OCI-LY7 (cell line): ENCODE measurements at regions not wholly inside any gene's neighbourhood (a gene's known extent, or its start where the extent isn't known, plus 50 kb on each side); places are given as distances from the start of the nearest gene placed in this dataset.
A peak's percentile ranks its signal among the peaks of the same experiment; 100 is the strongest.

Experiments used
- BruUV-seq: library from RNA; stranded (reverse); fragments of 400-500 nt; replicated peaks from 2 replicates; lab custom pipeline; 2021; lab: Mats Ljungman, UMichigan
- CTCF ChIA-PET: fragments of 300-600 bp; sonication (Branson Sonifier 250); formaldehyde crosslinking; loops from one replicate; lab custom pipeline; 2022; ENCODE audit warnings: antibody characterized with exemption; ENCODE audit not compliant: unreplicated experiment; lab: Charles Lee
- POLR2A ChIA-PET: fragments of 300-600 bp; sonication (Branson Sonifier 250); formaldehyde crosslinking; loops from one replicate; lab custom pipeline; 2022; ENCODE audit warnings: antibody characterized with exemption; lab: Charles Lee
- DNase-seq: peaks from one replicate; pipeline ENCODE4 v3.0.0-alpha.2; 2015; ENCODE audit warnings: low spot score
- H2AFZ ChIP-seq: fragments of 200-600 bp; sonication (generic), shearing (Covaris generic); 2 replicates; pipeline ENCODE4 v1.6.1; 2014; ENCODE audit warnings: mild to moderate bottlenecking, antibody characterized with exemption, low read length, moderate library complexity
- H3K27ac ChIP-seq: fragments of 200-600 bp; sonication (generic); 2 replicates; pipeline ENCODE4 v1.5.1; 2014; ENCODE audit warnings: mixed run types, low read depth, mild to moderate bottlenecking, moderate library complexity, low read length, inconsistent platforms; ENCODE audit not compliant: poor library complexity, severe bottlenecking
- H3K36me3 ChIP-seq: fragments of 200-600 bp; sonication (generic); 2 replicates; pipeline ENCODE4 v1.6.1; 2014; ENCODE audit warnings: mild to moderate bottlenecking, antibody characterized with exemption, low read length, moderate library complexity, mixed read lengths; ENCODE audit not compliant: insufficient read depth
- H3K4me1 ChIP-seq: fragments of 200-600 bp; sonication (generic); 2 replicates; pipeline ENCODE4 v1.5.1; 2014; ENCODE audit warnings: mild to moderate bottlenecking, low read length; ENCODE audit not compliant: insufficient read depth, poor library complexity, severe bottlenecking
- H3K4me2 ChIP-seq: fragments of 200-600 bp; sonication (generic); 2 replicates; pipeline ENCODE4 v1.6.1; 2014; ENCODE audit warnings: mild to moderate bottlenecking, low read length
- H3K4me3 ChIP-seq: fragments of 200-600 bp; sonication (generic); 2 replicates; pipeline ENCODE4 v1.5.1; 2014; ENCODE audit warnings: mild to moderate bottlenecking, low read depth, low read length; ENCODE audit not compliant: poor library complexity, severe bottlenecking
- H3K79me2 ChIP-seq: fragments of 200-600 bp; sonication (generic); 2 replicates; pipeline ENCODE4 v1.6.1; 2016; ENCODE audit warnings: low read depth, mild to moderate bottlenecking, low read length, moderate library complexity, mixed read lengths; ENCODE audit not compliant: insufficient read depth
- H3K9me2 ChIP-seq: fragments of 200-600 bp; sonication (generic); 2 replicates; pipeline ENCODE4 v1.6.1; 2016; ENCODE audit warnings: mild to moderate bottlenecking, low read length, mixed read lengths; ENCODE audit not compliant: insufficient read depth
- H3K9me3 ChIP-seq: fragments of 200-600 bp; sonication (generic); 2 replicates; pipeline ENCODE4 v1.6.1; 2014; ENCODE audit warnings: mild to moderate bottlenecking, mixed run types, low read length, mixed read lengths
- H4K20me1 ChIP-seq: fragments of 200-600 bp; sonication (generic); 2 replicates; pipeline ENCODE4 v1.6.1; 2014; ENCODE audit warnings: mild to moderate bottlenecking, antibody characterized with exemption, low read length, moderate library complexity, mixed read lengths; ENCODE audit not compliant: insufficient read depth
- CTCF ChIP-seq: fragments of 200-600 bp; sonication (generic); conservative IDR thresholded peaks from 2 replicates; pipeline ENCODE4 v1.5.1; 2014; ENCODE audit warnings: mild to moderate bottlenecking, antibody characterized with exemption, low read length, moderate library complexity, mixed read lengths
- EZH2phosphoT487 ChIP-seq: fragments of 200-600 bp; sonication (generic); IDR thresholded peaks from 2 replicates; pipeline ENCODE4 v1.6.1; 2018; ENCODE audit warnings: low read depth, borderline replicate concordance, mild to moderate bottlenecking, mixed run types, antibody characterized with exemption, low read length, moderate library complexity, mixed read lengths
- intact Hi-C: fragments of 100-400 bp; cut with micrococcal nuclease; formaldehyde crosslinking; loops from one replicate; pipeline ENCODE4 v1.10.0; 2022; ENCODE audit not compliant: unreplicated experiment

- TF ChIP-seq CTCF (no peak), EZH2phosphoT487 (no peak)
- CTCF ChIA-PET = no interaction called here
- Histone ChIP-seq H3K9me2 (no peaks in the 10 kb centered on the region), H2AFZ (peak overlapping the region; percentile 47), H4K20me1 (no peaks in the 10 kb centered on the region), H3K4me2 (no peak overlapping the region), H3K9me3 (no peaks in the 10 kb centered on the region), H3K27ac (no peak overlapping the region), H3K36me3 (no peaks in the 10 kb centered on the region), H3K4me3 (no peak overlapping the region), H3K79me2 (no peaks in the 10 kb centered on the region), H3K4me1 (no peaks in the 10 kb centered on the region)
- intact Hi-C loops = no loop called here
- no TSS peak for BruUV-seq
- POLR2A ChIA-PET = interaction anchor here (0.9 to 2.1 kb wide), 5 partner anchors 10 to 30 kb away, joined by 3 to 12 read pairs (median 4); no protein-coding TSS in a partner anchor
- DNase-seq = no peak
Observed at GRCh38 chr7:49255054-49255453, 330.7 kb downstream of the CDC14C start.

GRCh38 chr7:49260538-49260937 lies 336.2 kb downstream of the CDC14C start:
- Histone ChIP-seq H3K9me2 (no peaks in the 10 kb centered on the region), H3K36me3 (no peaks in the 10 kb centered on the region), H3K27ac (no peak overlapping the region), H3K9me3 (no peaks in the 10 kb centered on the region), H2AFZ (no peak overlapping the region), H3K4me1 (peaks cover 5% of the 10 kb centered on the region), H3K4me2 (no peak overlapping the region), H3K4me3 (no peak overlapping the region), H4K20me1 (no peaks in the 10 kb centered on the region), H3K79me2 (no peaks in the 10 kb centered on the region)
- DNase-seq = no peak
- CTCF ChIA-PET = no interaction called here
- intact Hi-C loops = no loop called here
- TF ChIP-seq CTCF = no peak
- TF ChIP-seq EZH2phosphoT487 = no peak
- BruUV-seq = no TSS peak
- POLR2A ChIA-PET = no interaction called here

GRCh38 chr7:49261928-49262327 lies 337.6 kb downstream of the CDC14C start:
- no peaks in the 10 kb centered on the region for H3K9me3 ChIP-seq
- no peak overlapping the region for H2AFZ ChIP-seq
- intact Hi-C loops = no loop called here
- no peak for DNase-seq
- BruUV-seq = no TSS peak
- no peaks in the 10 kb centered on the region for H3K9me2 ChIP-seq
- ChIA-PET CTCF (no interaction called here), POLR2A (interaction anchor here (0.5 to 0.9 kb wide), 3 partner anchors 33 to 66 kb away, joined by 3 to 4 read pairs (median 3); no protein-coding TSS in a partner anchor)
- no peak overlapping the region for H3K4me2 ChIP-seq
- H4K20me1 ChIP-seq = no peaks in the 10 kb centered on the region
- no peaks in the 10 kb centered on the region for H3K36me3 ChIP-seq
- H3K4me1 ChIP-seq = peaks cover 5% of the 10 kb centered on the region
- no peaks in the 10 kb centered on the region for H3K79me2 ChIP-seq
- H3K27ac ChIP-seq = no peak overlapping the region
- TF ChIP-seq EZH2phosphoT487 (no peak), CTCF (no peak)
- no peak overlapping the region for H3K4me3 ChIP-seq
